Upper lobe of left lung (tissue), 4 donors: ENCODE measurements at regions not wholly inside any gene's neighbourhood (a gene's known extent, or its start where the extent isn't known, plus 50 kb on each side); places are given as distances from the start of the nearest gene placed in this dataset.

Experiments used
- CTCF ChIP-seq, 6 experiments: fragments of 450-650 bp in 4 of 6; fragments of 200-600 bp in 2 of 6; sonication (generic) in 2 of 6; IDR thresholded peaks; one replicate each; pipeline ENCODE4 v1.5.1; 2016 to 2019; ENCODE audit warnings: antibody characterized with exemption in 6 of 6
- EP300 ChIP-seq, 4 donors: sonication (generic); formaldehyde crosslinking; IDR thresholded peaks; one replicate each; pipeline ENCODE4 v1.5.1; 2017; ENCODE audit warnings: antibody characterized with exemption in 4 of 4, control low read depth in 2 of 4

DNA sequence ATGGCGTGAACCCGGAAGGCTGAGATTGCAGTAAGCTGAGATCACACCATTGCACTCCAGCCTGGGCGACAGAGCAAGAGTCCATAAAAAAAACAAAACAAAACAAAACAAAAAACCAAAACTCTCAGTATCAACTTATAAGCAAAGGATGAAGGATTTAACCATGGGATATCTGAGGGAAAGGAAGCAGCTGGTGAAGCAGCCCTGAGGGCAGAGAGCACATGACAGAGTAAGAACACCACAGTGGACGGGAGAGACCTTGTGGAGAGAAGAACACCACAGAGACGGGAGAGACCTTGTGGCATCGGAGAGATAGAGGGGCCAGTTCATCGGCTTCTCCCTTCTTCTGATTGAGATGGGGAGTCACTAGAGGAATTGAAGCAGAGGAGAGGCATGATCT is 697.2 kb downstream of the HDGFL1 start:
- no peak for TF ChIP-seq CTCF (IDR thresholded peaks at IDR 0.05)
- no peak for TF ChIP-seq EP300 (IDR thresholded peaks at IDR 0.05)
